H1 (cell line): ENCODE measurements at regions not wholly inside any gene's neighbourhood (a gene's known extent, or its start where the extent isn't known, plus 50 kb on each side); places are given as distances from the start of the nearest gene placed in this dataset.

Source experiments
- JUND ChIP-seq: IDR thresholded peaks from 2 replicates; pipeline ENCODE4 v1.6.1; 2011; ENCODE audit warnings: mild to moderate bottlenecking, improper control_type of control experiment, low read length
- NRF1 ChIP-seq: IDR thresholded peaks from 2 replicates; pipeline ENCODE4 v1.6.1; 2011; ENCODE audit warnings: mild to moderate bottlenecking, low read depth, low read length, improper control_type of control experiment
- TAF1 ChIP-seq: IDR thresholded peaks from 2 replicates; pipeline ENCODE4 v1.6.1; 2011; ENCODE audit warnings: mild to moderate bottlenecking, low read depth, low read length
- TF ChIP-seq, protein P1 (sequence below): fragments of 300-600 bp; sonication (generic); IDR thresholded peaks from 2 replicates; pipeline ENCODE4 v1.7.1; 2012; ENCODE audit warnings: low read length, moderate library complexity, mild to moderate bottlenecking, inconsistent platforms; ENCODE audit not compliant: insufficient replicate concordance
- TF ChIP-seq, protein P2 (sequence below), 3 experiments: IDR thresholded peaks; 1 replicate in 2 of 3; 2 replicates in 1 of 3; pipeline versions ENCODE4 v1.5.1 to v1.6.1; 2011; ENCODE audit warnings: low read length in 3 of 3, mild to moderate bottlenecking in 3 of 3, inconsistent platforms in 2 of 3, low read depth in 1 of 3, moderate library complexity in 1 of 3; ENCODE audit not compliant: insufficient read depth in 1 of 3; ENCODE audit errors: control extremely low read depth in 1 of 3

DNA sequence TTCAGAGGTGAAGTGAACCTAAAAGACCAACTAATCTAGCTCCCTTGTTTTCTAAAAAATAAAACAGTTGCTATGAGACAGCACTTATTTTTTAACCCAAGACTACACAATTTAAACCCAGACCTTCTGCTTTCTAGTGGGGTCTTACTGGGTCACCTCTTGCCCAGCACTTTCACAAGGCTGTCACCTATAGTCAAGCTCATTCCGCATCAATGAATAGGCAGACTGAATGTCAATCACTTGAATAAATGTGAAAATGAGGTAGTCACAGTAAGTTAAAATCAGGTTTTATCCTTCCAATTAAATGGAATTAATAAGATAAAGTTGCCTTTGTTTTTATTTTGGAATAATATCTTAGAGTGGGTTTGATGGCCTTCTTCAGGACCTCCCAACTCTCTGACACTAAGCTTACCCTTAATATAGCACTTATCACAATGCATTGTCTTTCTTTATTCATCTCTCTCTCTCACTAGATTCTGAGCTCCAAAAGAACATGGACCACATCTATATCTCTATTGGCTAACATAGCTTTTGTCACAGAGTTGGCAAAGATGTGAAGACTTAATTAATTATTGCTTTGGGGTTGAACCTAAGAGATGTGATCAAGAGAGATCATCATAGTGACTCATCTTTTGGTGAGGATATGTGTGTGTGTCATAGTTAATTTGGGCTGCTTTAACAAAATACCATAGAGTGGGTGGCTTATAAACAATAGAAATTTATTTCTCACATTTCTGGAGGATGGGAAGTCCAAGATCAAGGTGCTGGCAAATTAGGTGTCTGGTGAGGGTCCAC lies 248.7 kb upstream of the DAB1 start (continued):
- TF ChIP-seq, protein P1, sequence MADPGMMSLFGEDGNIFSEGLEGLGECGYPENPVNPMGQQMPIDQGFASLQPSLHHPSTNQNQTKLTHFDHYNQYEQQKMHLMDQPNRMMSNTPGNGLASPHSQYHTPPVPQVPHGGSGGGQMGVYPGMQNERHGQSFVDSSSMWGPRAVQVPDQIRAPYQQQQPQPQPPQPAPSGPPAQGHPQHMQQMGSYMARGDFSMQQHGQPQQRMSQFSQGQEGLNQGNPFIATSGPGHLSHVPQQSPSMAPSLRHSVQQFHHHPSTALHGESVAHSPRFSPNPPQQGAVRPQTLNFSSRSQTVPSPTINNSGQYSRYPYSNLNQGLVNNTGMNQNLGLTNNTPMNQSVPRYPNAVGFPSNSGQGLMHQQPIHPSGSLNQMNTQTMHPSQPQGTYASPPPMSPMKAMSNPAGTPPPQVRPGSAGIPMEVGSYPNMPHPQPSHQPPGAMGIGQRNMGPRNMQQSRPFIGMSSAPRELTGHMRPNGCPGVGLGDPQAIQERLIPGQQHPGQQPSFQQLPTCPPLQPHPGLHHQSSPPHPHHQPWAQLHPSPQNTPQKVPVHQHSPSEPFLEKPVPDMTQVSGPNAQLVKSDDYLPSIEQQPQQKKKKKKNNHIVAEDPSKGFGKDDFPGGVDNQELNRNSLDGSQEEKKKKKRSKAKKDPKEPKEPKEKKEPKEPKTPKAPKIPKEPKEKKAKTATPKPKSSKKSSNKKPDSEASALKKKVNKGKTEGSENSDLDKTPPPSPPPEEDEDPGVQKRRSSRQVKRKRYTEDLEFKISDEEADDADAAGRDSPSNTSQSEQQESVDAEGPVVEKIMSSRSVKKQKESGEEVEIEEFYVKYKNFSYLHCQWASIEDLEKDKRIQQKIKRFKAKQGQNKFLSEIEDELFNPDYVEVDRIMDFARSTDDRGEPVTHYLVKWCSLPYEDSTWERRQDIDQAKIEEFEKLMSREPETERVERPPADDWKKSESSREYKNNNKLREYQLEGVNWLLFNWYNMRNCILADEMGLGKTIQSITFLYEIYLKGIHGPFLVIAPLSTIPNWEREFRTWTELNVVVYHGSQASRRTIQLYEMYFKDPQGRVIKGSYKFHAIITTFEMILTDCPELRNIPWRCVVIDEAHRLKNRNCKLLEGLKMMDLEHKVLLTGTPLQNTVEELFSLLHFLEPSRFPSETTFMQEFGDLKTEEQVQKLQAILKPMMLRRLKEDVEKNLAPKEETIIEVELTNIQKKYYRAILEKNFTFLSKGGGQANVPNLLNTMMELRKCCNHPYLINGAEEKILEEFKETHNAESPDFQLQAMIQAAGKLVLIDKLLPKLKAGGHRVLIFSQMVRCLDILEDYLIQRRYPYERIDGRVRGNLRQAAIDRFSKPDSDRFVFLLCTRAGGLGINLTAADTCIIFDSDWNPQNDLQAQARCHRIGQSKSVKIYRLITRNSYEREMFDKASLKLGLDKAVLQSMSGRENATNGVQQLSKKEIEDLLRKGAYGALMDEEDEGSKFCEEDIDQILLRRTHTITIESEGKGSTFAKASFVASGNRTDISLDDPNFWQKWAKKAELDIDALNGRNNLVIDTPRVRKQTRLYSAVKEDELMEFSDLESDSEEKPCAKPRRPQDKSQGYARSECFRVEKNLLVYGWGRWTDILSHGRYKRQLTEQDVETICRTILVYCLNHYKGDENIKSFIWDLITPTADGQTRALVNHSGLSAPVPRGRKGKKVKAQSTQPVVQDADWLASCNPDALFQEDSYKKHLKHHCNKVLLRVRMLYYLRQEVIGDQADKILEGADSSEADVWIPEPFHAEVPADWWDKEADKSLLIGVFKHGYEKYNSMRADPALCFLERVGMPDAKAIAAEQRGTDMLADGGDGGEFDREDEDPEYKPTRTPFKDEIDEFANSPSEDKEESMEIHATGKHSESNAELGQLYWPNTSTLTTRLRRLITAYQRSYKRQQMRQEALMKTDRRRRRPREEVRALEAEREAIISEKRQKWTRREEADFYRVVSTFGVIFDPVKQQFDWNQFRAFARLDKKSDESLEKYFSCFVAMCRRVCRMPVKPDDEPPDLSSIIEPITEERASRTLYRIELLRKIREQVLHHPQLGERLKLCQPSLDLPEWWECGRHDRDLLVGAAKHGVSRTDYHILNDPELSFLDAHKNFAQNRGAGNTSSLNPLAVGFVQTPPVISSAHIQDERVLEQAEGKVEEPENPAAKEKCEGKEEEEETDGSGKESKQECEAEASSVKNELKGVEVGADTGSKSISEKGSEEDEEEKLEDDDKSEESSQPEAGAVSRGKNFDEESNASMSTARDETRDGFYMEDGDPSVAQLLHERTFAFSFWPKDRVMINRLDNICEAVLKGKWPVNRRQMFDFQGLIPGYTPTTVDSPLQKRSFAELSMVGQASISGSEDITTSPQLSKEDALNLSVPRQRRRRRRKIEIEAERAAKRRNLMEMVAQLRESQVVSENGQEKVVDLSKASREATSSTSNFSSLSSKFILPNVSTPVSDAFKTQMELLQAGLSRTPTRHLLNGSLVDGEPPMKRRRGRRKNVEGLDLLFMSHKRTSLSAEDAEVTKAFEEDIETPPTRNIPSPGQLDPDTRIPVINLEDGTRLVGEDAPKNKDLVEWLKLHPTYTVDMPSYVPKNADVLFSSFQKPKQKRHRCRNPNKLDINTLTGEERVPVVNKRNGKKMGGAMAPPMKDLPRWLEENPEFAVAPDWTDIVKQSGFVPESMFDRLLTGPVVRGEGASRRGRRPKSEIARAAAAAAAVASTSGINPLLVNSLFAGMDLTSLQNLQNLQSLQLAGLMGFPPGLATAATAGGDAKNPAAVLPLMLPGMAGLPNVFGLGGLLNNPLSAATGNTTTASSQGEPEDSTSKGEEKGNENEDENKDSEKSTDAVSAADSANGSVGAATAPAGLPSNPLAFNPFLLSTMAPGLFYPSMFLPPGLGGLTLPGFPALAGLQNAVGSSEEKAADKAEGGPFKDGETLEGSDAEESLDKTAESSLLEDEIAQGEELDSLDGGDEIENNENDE, result no peak
- TF ChIP-seq TAF1, result no peak
- TF ChIP-seq, protein P2, sequence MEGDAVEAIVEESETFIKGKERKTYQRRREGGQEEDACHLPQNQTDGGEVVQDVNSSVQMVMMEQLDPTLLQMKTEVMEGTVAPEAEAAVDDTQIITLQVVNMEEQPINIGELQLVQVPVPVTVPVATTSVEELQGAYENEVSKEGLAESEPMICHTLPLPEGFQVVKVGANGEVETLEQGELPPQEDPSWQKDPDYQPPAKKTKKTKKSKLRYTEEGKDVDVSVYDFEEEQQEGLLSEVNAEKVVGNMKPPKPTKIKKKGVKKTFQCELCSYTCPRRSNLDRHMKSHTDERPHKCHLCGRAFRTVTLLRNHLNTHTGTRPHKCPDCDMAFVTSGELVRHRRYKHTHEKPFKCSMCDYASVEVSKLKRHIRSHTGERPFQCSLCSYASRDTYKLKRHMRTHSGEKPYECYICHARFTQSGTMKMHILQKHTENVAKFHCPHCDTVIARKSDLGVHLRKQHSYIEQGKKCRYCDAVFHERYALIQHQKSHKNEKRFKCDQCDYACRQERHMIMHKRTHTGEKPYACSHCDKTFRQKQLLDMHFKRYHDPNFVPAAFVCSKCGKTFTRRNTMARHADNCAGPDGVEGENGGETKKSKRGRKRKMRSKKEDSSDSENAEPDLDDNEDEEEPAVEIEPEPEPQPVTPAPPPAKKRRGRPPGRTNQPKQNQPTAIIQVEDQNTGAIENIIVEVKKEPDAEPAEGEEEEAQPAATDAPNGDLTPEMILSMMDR (IDR thresholded peaks at IDR 0.05; ENCODE audit: control extremely low read depth in 1 of 3, insufficient read depth in 1 of 3, low read depth in 1 of 3, low read length in 3 of 3), result no peak
- TF ChIP-seq JUND, result no peak
- TF ChIP-seq NRF1, result no peak
